ENCODE measurements at regions not wholly inside any gene's neighbourhood (a gene's known extent, or its start where the extent isn't known, plus 50 kb on each side); places are given as distances from the start of the nearest gene placed in this dataset.

- no peak for DNase-seq
- TF ChIP-seq CTCF (IDR thresholded peaks at IDR 0.05; ENCODE audit: low read depth, low read length, missing control alignments): no peak
- H3K27ac ChIP-seq: no peak overlapping the region
- in situ Hi-C loops (cut with HindIII; ENCODE audit: low pct_ligation_motif_present, low sequenced_read_pairs): no loop called here
- H3K27me3 ChIP-seq (replicated peaks): no peaks in the 10 kb centered on the region
- H3K4me3 ChIP-seq (ENCODE audit: low read depth, low read length): no peak overlapping the region
- no peaks in the 10 kb centered on the region for H3K36me3 ChIP-seq (replicated peaks)
Measured at GRCh38 chr5:3194684-3195083, 400.9 kb upstream of the IRX1 start.

- in situ Hi-C loops (cut with HindIII; ENCODE audit: low pct_ligation_motif_present, low sequenced_read_pairs): no loop called here
- Histone ChIP-seq H3K36me3 (replicated peaks) (no peaks in the 10 kb centered on the region), H3K27me3 (replicated peaks) (no peaks in the 10 kb centered on the region), H3K4me3 (ENCODE audit: low read depth, low read length) (no peak overlapping the region), H3K27ac (no peak overlapping the region)
- DNase-seq: no peak
- no peak for TF ChIP-seq CTCF (IDR thresholded peaks at IDR 0.05; ENCODE audit: low read depth, low read length, missing control alignments)
Measured at GRCh38 chr5:3194271-3194670, 401.4 kb upstream of the IRX1 start.

- no peak overlapping the region for H3K4me3 ChIP-seq (ENCODE audit: low read depth, low read length)
- no peaks in the 10 kb centered on the region for H3K27me3 ChIP-seq (replicated peaks)
- in situ Hi-C loops (cut with HindIII; ENCODE audit: low pct_ligation_motif_present, low sequenced_read_pairs): no loop called here
- no peak for TF ChIP-seq CTCF (IDR thresholded peaks at IDR 0.05; ENCODE audit: low read depth, low read length, missing control alignments)
- no peak overlapping the region for H3K27ac ChIP-seq
- H3K36me3 ChIP-seq (replicated peaks): no peaks in the 10 kb centered on the region
- DNase-seq: no peak
Measured at GRCh38 chr5:3191585-3191984, 404.0 kb upstream of the IRX1 start.

- in situ Hi-C loops (cut with HindIII; ENCODE audit: low pct_ligation_motif_present, low sequenced_read_pairs): no loop called here
- H3K27ac ChIP-seq: no peak overlapping the region
- TF ChIP-seq CTCF (IDR thresholded peaks at IDR 0.05; ENCODE audit: low read depth, low read length, missing control alignments): no peak
- no peaks in the 10 kb centered on the region for H3K27me3 ChIP-seq (replicated peaks)
- no peaks in the 10 kb centered on the region for H3K36me3 ChIP-seq (replicated peaks)
- no peak overlapping the region for H3K4me3 ChIP-seq (ENCODE audit: low read depth, low read length)
- no peak for DNase-seq
Measured at GRCh38 chr5:3190930-3191329, 404.7 kb upstream of the IRX1 start.

GRCh38 chr5:3190433-3190832 is 405.2 kb upstream of the IRX1 start:
- in situ Hi-C loops (cut with HindIII; ENCODE audit: low pct_ligation_motif_present, low sequenced_read_pairs): no loop called here
- Histone ChIP-seq H3K4me3 (ENCODE audit: low read depth, low read length) (no peak overlapping the region), H3K27ac (no peak overlapping the region), H3K27me3 (replicated peaks) (no peaks in the 10 kb centered on the region), H3K36me3 (replicated peaks) (no peaks in the 10 kb centered on the region)
- DNase-seq: no peak
- TF ChIP-seq CTCF (IDR thresholded peaks at IDR 0.05; ENCODE audit: low read depth, low read length, missing control alignments): no peak

- Histone ChIP-seq H3K27me3 (replicated peaks) (no peaks in the 10 kb centered on the region), H3K4me3 (ENCODE audit: low read depth, low read length) (no peak overlapping the region), H3K36me3 (replicated peaks) (no peaks in the 10 kb centered on the region), H3K27ac (no peak overlapping the region)
- no peak for TF ChIP-seq CTCF (IDR thresholded peaks at IDR 0.05; ENCODE audit: low read depth, low read length, missing control alignments)
- in situ Hi-C loops (cut with HindIII; ENCODE audit: low pct_ligation_motif_present, low sequenced_read_pairs): no loop called here
- DNase-seq: no peak
Measured at GRCh38 chr5:3187771-3188425, 407.7 kb upstream of the IRX1 start.
